HCT116 (cell line): ENCODE measurements at regions not wholly inside any gene's neighbourhood (a gene's known extent, or its start where the extent isn't known, plus 50 kb on each side); places are given as distances from the start of the nearest gene placed in this dataset.

Experiments
- CTCF ChIP-seq, 3 experiments: fragments of 200-600 bp in 1 of 3; sonication (generic) in 1 of 3; IDR thresholded peaks in 2 of 3; conservative IDR thresholded peaks in 1 of 3; 2 replicates each; pipeline ENCODE4 v1.5.1; 2012 to 2017; ENCODE audit warnings: low read depth in 2 of 3, low read length in 2 of 3, antibody characterized with exemption in 1 of 3, borderline replicate concordance in 1 of 3, control low read depth in 1 of 3, mild to moderate bottlenecking in 1 of 3, mixed read lengths in 1 of 3, mixed run types in 1 of 3, moderate library complexity in 1 of 3; ENCODE audit not compliant: insufficient read depth in 1 of 3
- EZH2 ChIP-seq: fragments of 200-600 bp; sonication (generic); IDR thresholded peaks from 2 replicates; pipeline ENCODE4 v1.6.1; 2017; ENCODE audit warnings: antibody characterized with exemption, mixed run types
- POLR2AphosphoS5 ChIP-seq: IDR thresholded peaks from 2 replicates; pipeline ENCODE4 v1.6.1; 2011; ENCODE audit warnings: mild to moderate bottlenecking, low read depth, low read length, moderate library complexity

GRCh38 chr2:64888591-64889309, 100.4 kb upstream of the SLC1A4 start:
- no peak for TF ChIP-seq POLR2AphosphoS5
- peak; percentile 51 to 64 (median 54); a peak in 4 of 6 replicates for TF ChIP-seq CTCF (IDR thresholded peaks at IDR 0.05 in 2 of 3, conservative IDR thresholded peaks at IDR 0.05 in 1 of 3; ENCODE audit: borderline replicate concordance in 1 of 3, insufficient read depth in 1 of 3, low read depth in 2 of 3, low read length in 2 of 3)
- TF ChIP-seq EZH2, result no peak
